ENCODE measurements at regions not wholly inside any gene's neighbourhood (a gene's known extent, or its start where the extent isn't known, plus 50 kb on each side); places are given as distances from the start of the nearest gene placed in this dataset.

DNA sequence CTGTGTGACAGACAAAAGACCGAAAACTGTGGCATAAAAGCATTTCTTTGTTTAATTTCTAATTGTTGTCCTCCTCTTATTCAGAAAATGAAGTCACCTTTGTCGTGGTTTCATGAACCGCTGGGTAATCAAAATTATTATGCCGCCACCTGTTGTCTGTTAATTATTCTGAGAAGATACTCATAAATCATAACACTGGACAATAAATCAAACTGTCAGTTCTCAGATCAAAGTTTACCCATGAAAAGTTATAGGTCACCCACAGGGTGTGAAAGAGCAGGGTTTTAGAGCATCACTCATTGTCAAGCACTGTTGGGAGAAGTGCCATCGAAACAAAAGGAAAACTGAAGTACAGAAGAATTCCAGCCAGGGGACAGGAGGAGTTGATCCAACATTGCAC, 474.3 kb downstream of the NR2F2 start:
- no peak for TF ChIP-seq CTCF (conservative IDR thresholded peaks at IDR 0.05 in 1 of 2, IDR thresholded peaks at IDR 0.05 in 1 of 2; ENCODE audit: low read depth in 1 of 2, low read length in 2 of 2)
- TF ChIP-seq EZH2 (IDR thresholded peaks at IDR 0.05; ENCODE audit: low read length, missing control alignments): no peak

Measured in fibroblast of lung (primary cell).